Renal pelvis (tissue), 1 donor: ENCODE measurements at regions not wholly inside any gene's neighbourhood (a gene's known extent, or its start where the extent isn't known, plus 50 kb on each side); places are given as distances from the start of the nearest gene placed in this dataset.
"Not testable (repeated sequence)": the region's sequence is repeated elsewhere in the genome, so short reads cannot be mapped to it uniquely, and the experiment has no call there.

ENCODE experiments used
- DNase-seq: peaks from one replicate; pipeline ENCODE4 v3.0.0-alpha.2; 2013

GRCh38 chr21:38614558-38614957 lies 116.3 kb upstream of the ERG start:
- DNase-seq: no peak

- no peak for DNase-seq
These were observed 121.2 kb upstream of the ERG start for GRCh38 chr21:38619480-38619879.

DNA sequence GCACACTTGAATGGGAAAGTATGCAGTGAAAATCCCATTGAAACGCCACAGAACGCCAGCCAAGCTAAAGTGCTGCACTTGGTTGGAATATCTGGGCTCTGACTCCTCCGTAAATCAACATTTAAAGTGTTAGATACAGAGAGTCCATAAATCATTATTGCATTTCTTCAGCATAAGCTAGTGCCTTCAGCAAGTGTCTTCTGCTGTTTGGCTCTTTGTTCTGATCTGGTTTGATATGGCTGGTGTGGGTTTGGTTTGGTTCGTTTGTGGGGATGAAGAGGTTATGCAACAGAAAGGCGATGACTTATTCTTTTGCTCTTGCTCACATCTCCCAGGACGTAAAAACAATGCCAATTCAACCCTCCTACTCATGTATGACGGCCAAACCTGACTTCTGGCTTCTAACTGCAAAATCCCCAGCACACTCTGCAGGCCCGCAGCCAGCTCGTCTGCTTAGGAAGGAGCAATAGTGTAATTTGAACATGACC lies 121.8 kb upstream of the ERG start:
- no peak for DNase-seq

DNA sequence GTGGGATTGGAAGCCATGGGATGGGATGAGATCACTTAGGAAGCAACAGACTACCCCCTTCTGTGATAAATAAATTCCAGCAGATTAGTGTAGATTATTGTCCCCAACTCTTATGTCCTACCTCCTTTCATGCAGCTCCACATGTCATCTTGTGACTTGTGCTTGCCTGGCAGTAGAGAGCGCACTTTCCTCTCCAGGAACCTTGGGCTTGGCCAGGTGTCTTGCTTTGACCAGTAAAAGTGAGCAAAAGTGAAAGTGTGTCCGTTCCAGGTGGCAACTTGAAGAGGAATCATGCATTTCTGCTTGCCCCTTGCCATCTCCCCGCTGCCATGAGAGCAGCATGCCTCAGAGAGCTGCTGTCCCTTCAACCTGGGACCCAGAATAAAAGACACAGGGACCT lies 122.9 kb upstream of the ERG start:
- DNase-seq: no peak

DNA sequence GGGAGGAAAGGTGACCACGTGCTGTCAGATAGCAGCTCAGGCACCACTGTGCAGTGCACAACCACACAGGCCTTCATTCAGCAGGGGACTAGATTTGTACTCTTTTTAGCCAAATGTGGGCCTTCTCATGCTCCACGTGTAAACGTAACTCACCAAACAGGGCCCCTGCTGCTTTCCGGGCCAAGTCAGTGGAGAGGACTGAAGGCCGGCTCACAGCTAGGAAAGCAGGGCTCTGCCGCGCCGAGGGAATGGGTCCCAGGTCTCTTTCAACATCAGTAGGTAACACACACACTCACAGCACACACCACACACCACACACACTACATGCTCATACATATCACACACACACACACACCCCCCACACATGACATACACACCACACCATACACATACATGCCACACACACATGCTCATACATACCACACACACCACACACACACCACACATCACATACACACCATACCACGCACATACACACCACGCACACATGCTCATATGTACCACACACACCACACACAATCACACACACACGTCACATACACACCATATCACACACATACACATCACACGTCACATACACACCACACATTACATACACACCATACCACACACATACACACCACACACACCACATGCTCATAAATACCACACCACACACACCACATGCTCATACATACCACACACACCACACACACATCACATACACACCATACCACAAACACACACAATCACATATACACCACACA lies 124.0 kb upstream of the ERG start:
- DNase-seq: no peak

DNA sequence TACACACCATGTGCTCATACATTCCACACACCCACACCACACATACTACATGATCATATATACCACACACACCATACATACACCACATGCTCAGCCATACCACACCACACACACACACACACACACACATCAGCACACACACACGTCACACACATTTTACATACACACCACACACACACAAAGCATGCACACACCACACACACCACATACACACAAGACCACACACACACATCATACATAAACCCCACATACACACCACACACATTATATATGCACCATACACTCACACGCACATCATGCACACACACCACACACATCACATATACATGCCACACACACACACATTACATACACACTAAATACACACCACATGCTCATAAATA lies 124.5 kb upstream of the ERG start:
- no peak for DNase-seq

GRCh38 chr21:38623552-38623951 lies 125.3 kb upstream of the ERG start:
- DNase-seq: no peak

DNA sequence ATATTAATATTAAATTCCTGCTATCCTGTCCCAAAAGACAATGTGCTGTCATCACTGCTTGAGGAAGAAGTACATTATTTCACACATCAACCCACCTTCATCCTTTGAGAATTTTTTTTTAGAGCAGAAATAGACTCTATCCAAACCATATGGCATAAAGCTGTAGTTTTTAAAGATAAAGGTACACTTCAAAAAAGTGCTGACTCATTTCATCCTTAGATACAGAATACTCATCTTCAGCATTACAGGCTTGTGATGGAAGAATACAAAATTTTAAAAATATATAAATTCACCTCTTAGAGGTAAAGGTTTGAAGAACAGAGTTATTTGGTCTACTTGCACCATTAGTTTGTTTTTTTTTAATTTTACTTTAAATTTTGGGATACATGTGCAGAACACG lies 126.7 kb upstream of the ERG start:
- DNase-seq: no peak

- no peak for DNase-seq
These were observed 128.0 kb upstream of the ERG start for GRCh38 chr21:38626306-38626705.

- no peak for DNase-seq
These were observed 130.1 kb upstream of the ERG start for GRCh38 chr21:38628349-38628748.

GRCh38 chr21:38631206-38631605 lies 132.9 kb upstream of the ERG start:
- DNase-seq: no peak

- no peak for DNase-seq
These were observed 133.4 kb upstream of the ERG start for GRCh38 chr21:38631676-38632075.

DNA sequence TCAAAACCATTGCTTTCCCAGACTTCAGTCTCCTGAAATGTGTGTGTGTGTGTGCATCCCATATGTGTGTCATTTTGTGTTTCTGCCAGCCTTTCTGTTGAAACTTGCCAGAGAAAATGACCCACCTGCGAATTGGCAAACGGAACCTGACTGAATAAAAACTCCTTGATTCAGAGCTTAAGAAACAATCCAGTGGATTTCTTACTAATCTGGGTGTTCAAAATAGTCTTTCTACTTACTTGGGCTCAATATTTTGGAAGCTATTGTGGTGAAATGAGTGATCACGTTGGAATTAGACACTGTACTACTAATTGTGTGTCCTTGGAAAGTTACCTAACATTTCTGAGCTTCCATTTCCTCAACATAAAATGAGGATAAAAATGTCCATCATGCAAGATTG lies 138.9 kb upstream of the ERG start:
- DNase-seq: no peak

GRCh38 chr21:38639571-38640354 lies 141.5 kb upstream of the ERG start:
- no peak for DNase-seq

DNA sequence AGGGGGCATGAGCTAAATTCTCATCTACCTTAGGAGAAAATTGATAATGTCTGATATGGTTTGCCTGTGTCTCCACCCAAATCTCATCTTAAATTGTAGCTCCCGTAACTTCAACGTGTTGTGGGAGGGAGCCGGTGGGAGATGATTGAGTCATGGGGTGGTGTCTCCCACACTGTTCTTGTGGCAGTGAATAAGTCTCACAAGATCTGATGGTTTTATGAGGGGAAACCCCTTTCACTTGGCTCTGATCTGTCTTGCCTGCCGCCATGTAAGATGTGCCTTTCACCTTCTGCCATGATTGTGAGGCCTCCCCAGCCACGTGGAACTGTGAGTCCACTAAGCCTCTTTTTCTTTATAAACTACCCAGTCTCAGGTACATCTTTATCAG lies 142.1 kb upstream of the ERG start:
- not testable (repeated sequence) for DNase-seq

DNA sequence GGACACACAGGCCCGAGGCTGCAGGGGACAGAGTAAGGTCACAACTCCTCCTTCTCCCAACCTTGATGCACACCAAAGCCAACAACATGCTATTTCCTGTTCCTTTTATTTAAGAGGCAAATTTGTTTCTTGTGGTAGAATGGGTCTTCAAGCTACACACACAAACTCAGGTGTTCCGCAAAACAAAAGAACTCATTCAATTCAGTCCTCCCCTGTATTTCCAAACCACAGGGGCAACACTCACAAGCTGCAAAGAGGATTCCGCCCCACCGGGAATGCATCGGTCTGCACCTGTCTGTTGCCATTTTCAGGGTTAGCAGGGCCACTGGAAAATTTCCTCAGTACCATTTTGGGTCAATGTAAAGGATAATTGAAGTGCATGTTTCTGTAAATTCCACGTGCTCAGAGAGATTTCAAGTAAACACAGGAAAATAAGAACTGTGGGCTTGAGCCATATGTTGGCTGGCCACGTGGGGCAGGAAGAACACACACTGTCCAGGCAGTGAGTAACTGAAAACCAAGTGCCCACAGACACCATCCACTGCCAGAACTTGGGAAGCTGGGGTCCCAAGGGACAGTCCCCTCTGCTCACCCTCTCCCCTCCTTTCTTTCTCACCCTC lies 145.2 kb upstream of the ERG start:
- DNase-seq: no peak

DNA sequence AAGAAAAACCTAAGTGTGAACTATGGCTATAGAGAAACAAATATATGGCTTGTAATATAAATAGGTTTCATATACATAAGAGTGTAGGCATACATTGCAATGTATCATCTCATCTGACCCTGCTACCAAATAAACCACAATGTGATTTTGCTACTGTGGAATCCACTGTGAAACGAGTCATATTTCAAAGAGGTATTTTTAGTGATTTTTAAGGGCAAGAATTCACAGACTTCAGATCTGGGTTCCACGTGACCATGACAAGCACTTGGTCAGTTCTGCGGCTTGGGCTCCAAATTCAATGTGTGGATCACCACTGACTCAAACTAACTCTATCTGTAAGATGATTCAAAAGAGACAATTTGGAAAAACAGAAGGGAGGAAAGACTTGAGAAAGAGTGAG lies 147.0 kb upstream of the ERG start:
- no peak for DNase-seq

GRCh38 chr21:38646213-38646837 lies 148.0 kb upstream of the ERG start:
- no peak for DNase-seq

GRCh38 chr21:38649120-38649519 lies 150.8 kb upstream of the ERG start:
- no peak for DNase-seq

GRCh38 chr21:38651570-38651969 lies 153.3 kb upstream of the ERG start:
- DNase-seq: no peak

DNA sequence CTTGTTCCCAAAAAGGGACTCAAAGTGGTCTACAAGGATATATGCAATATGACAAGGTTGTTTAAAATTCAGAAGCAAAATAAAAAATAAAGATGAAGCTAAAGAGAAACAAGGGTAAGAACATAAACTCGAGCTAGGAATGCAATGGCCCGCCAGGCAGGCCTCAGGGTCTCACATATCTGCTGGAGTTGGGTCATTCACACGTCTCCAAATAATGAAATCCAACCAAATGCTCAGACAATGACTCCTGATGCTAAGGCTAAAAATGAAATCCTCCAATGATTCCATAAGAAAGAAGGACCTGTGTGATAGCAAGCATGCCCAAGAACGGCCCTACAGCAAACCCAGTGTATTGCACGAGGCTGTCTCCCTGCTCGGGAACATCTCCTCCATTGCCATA lies 153.3 kb upstream of the ETS2 start:
- DNase-seq: no peak

- no peak for DNase-seq
These were observed 151.1 kb upstream of the ETS2 start for GRCh38 chr21:38654580-38654979.

GRCh38 chr21:38658511-38658910 lies 147.2 kb upstream of the ETS2 start:
- DNase-seq: no peak
